Fibroblast of peridontal ligament (primary cell): ENCODE measurements at regions not wholly inside any gene's neighbourhood (a gene's known extent, or its start where the extent isn't known, plus 50 kb on each side); places are given as distances from the start of the nearest gene placed in this dataset.
"Not testable (repeated sequence)": the region's sequence is repeated elsewhere in the genome, so short reads cannot be mapped to it uniquely, and the experiment has no call there.

Experiments
- DNase-seq: peaks from one replicate; pipeline ENCODE4 v3.0.0-alpha.2; 2010; ENCODE audit errors: extremely low read depth

DNA sequence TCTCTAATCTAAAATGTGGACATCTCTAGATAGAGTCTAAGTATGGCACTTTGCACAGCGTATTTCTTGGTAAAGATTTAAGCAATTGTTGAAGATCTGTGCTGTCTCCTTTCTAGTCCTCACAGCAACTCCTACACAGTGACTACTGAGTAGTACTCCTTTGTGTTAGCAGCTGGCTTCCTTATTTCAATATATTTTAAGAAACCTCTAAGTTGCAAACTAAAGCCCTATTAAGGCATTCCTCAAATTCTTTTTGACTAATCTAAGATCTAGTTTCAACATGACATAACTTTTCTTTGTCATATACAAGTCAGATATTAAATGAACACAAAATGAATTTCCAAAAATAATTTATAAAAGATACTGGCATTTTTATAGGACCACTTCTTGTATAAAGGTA lies 121.8 kb upstream of the DNAJC10 start:
- peak; percentile 65 for DNase-seq

DNA sequence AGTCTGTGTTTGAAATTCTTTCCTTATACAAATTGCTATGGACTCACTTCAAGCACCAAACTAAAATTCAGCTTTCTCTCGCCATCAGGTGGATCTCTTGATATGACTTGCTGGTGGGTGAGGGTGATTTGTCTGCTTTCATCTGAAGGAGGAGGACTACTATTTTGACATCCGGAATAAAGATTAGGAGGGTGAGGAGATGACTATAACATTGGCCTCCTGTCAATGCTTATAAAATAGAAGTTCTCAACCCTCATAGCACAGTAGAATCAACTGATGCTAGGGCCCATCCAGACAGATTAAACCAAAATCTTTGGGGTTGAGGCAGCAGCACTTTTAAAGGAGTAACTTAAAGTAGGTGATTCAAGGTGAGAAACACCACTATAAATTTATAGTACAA lies 120.4 kb upstream of the DNAJC10 start:
- no peak for DNase-seq

- no peak for DNase-seq
Observed at GRCh38 chr2:182597570-182598295, 118.3 kb upstream of the DNAJC10 start.

DNA sequence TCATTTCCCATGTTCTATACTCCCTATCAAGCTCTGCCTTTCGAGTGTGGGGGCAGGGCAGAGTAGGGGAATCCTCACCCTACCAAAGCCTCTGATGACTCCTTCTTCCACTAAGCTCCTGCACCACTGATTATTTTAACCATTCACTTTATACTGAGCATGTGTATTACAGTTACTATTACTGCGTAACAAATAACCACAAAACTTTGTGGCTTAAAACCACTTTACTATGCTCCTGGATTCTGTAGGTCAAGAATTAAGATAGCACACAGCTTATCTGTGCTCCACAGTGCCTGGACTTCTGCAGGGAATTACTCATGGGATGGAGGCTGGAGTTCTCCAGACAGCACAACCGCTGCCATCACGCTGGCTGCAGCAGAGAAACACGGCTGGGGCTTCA lies 117.4 kb upstream of the DNAJC10 start:
- no peak for DNase-seq

GRCh38 chr2:182605166-182605565 lies 110.9 kb upstream of the DNAJC10 start:
- DNase-seq: no peak

- no peak for DNase-seq
Observed at GRCh38 chr2:182606728-182607681, 109.1 kb upstream of the DNAJC10 start.

DNA sequence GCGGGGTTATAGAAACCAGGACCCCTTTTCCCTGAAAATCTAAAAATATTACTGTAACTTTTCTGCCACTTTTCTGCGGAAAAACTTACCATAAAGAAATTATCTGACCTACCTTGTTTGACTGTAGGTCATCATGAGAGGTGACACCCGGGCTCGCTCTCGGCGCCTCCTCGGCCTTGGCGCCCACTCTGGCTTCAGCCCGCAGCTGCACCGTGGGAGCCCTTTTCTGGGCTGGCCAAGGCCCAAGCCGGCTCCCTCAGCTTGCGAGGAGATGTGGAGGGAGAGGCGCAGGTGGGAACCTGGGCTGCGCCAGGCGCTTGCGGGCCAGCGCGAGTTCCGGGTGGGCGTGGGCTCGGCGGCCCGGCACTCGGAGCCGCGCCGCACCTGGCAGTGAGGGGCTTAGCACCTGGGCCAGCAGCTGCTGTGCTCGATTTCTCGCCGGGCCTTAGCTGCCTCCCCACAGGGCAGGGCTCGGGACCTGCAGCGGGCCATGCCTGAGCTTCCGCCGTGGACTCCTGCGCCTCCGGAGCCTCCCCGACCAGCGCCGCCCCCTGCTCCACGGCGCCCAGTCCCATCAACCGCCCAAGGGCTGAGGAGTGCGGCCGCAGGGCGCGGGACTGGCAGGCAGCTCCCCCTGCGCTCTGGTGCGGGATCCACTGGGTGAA lies 107.7 kb upstream of the DNAJC10 start:
- no peak for DNase-seq

- not testable (repeated sequence) for DNase-seq
Observed at GRCh38 chr2:182609005-182609404, 107.1 kb upstream of the DNAJC10 start.

- DNase-seq: no peak
Observed at GRCh38 chr2:182610231-182610630, 105.8 kb upstream of the DNAJC10 start.

DNA sequence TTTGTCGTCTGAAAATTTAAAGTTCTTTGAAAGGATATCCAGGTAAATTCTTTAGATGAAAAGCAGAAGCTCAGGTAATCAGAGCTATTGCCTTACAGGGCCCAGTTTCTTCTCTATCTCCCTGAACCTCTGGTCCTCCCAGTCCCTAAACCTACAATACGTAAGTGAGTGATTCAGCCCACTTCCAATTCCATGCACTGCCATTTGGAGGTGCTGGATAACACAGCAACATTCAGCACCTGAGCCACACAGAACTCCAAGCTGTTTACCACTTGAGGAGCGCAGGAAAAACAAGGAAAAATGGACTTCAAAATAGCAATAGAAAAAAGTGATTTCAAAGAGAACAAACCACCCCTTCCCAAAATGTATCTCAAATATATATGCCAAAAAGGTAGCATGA lies 105.0 kb upstream of the DNAJC10 start:
- DNase-seq: no peak

GRCh38 chr2:182615036-182615435 lies 101.0 kb upstream of the DNAJC10 start:
- peak; percentile 30 for DNase-seq

DNA sequence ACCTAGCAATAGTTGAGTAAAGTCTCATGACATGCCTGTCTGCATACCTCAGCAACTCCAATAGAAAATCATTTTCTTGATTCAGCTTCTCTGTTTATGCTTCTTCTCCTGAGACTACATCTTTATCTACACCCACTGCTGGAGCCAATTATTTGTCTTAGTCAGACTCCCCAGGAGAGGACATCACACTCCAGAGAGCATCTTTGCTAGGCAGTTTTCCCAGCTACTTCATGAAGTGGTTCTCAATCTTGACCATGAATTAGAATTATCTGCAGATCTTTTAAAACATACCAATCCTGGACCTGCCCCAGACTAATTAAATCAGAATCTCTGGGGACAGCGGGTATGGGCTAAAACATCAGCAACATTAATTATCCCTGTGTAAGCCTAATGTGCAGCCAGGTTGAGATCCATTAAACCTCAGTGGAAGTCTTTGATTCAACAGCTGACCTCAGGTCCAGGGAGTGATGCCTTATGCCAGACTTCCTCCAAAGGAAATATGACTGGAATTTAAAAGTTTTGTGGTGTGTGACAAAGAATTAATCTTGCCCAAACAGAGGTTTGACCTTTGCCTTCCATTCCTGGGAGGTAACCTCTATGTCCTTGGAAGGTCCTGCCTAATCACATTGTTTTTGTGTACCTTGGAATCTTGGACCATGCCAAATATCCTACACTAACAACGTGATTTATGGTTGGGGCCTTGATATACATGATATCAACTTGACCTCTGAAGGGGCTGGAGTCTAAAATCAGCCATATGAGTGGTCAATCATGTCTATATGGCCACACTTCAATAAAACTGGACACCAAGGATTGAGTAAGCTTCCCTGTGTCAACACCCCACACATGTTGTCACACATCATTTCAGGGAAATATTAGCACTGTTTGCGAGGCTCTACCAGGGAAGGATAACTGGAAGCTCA lies 99.3 kb upstream of the DNAJC10 start:
- DNase-seq: peak; percentile 88

DNA sequence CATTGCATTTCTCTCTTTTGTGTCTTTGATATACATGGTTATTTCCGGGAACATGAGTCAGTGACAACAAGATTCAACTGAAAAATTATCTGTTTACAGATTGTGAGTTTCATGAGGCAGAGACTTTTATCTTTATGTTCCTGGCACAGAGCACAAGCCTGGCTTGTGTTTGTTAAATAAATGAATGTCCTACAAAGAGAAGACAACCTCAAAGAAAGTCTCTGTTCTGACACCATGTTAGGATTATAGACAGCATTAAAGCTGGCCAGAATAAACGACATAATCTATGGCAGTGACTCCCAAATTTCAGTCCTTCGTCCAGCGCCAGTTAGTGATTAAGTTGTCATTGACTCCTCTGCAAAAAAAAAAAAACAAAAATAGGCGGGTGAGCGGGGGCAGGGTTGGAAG lies 97.4 kb upstream of the DNAJC10 start:
- DNase-seq: no peak

- DNase-seq: no peak
Observed at GRCh38 chr2:182619276-182619675, 96.8 kb upstream of the DNAJC10 start.

DNA sequence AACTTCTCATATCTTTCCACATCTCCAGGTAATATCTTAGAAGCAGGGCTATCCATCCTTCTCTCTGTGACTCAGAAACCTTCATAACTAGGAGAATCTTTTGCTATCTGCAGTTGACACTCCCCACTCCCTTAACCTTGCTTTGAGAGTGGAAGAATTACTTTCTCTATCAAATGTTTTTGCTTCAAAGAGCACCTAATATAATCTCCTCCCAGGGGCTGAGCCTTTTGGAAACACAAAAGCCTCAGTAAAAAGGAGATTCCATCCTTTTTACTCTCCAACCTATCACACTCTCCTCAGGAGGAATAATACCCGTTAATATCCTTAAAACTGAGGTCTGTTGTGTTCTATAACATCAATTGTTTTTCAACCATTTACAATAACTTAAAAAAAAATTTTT lies 94.9 kb upstream of the DNAJC10 start:
- DNase-seq: no peak

DNA sequence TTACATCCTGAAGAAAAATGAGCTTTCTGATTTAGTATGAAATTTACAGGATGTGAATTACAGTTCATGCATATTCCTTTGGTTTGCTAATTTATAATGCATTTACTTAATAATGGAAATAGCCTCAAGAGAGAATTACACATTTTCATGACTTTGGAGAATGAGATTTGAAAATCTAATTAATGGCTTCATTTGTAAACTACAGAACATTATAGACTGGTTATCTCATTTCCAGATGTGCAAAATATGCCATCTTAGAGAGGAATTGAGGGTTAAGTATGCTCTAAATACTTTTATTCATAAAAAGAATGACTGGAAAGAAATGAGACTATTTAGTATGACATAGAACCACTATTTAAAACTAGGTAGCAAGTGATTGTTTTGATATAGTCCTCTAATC lies 94.2 kb upstream of the DNAJC10 start:
- DNase-seq: no peak

- DNase-seq: peak; percentile 49
Observed at GRCh38 chr2:182622231-182622630, 93.8 kb upstream of the DNAJC10 start.

- no peak for DNase-seq
Observed at GRCh38 chr2:182625814-182626213, 90.2 kb upstream of the DNAJC10 start.

GRCh38 chr2:182628916-182629315 lies 87.1 kb upstream of the DNAJC10 start:
- DNase-seq: no peak

GRCh38 chr2:182630207-182630606 lies 85.8 kb upstream of the DNAJC10 start:
- no peak for DNase-seq

DNA sequence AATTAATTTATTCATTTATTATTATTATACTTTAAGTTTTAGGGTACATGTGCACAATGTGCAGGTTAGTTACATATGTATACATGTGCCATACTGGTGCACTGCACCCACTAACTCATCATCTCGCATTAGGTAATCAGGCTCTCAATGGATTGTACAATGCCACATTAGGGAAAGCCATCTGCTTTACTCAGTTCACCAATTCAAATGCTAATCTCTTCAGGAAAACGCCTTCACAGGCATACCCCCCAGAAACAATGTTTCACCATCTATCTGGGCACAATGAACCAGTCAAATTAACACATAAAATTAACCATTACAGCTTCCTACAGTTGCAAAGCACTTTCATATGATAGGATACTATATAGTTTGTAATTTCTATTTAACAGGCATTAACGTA lies 84.8 kb upstream of the DNAJC10 start:
- DNase-seq: no peak
